Ishikawa (cell line): ENCODE measurements at regions not wholly inside any gene's neighbourhood (a gene's known extent, or its start where the extent isn't known, plus 50 kb on each side); places are given as distances from the start of the nearest gene placed in this dataset.

Experiments used
- CEBPB ChIP-seq: IDR thresholded peaks from 2 replicates; pipeline ENCODE4 v1.6.1; 2012
- EGR1 ChIP-seq: IDR thresholded peaks from 2 replicates; pipeline ENCODE4 v1.6.1; 2012
- FOXM1 ChIP-seq: IDR thresholded peaks from 2 replicates; pipeline ENCODE4 v1.6.1; 2012; ENCODE audit warnings: low read depth, borderline replicate concordance
- RAD21 ChIP-seq: IDR thresholded peaks from 2 replicates; pipeline ENCODE4 v1.6.1; 2012; ENCODE audit warnings: low read depth
- TAF1 ChIP-seq: IDR thresholded peaks from 2 replicates; pipeline ENCODE4 v1.6.1; 2012; ENCODE audit warnings: low read depth, mild to moderate bottlenecking
- TCF12 ChIP-seq: IDR thresholded peaks from 2 replicates; pipeline ENCODE4 v1.6.1; 2012; ENCODE audit warnings: low read depth
- TEAD4 ChIP-seq: IDR thresholded peaks from 2 replicates; pipeline ENCODE4 v1.6.1; 2012
- TF ChIP-seq, protein P1 (sequence below): IDR thresholded peaks from 2 replicates; pipeline ENCODE4 v1.6.1; 2012
- TF ChIP-seq, protein P2 (sequence below): IDR thresholded peaks from 2 replicates; pipeline ENCODE4 v1.6.1; 2012; ENCODE audit warnings: low read depth, mild to moderate bottlenecking

DNA sequence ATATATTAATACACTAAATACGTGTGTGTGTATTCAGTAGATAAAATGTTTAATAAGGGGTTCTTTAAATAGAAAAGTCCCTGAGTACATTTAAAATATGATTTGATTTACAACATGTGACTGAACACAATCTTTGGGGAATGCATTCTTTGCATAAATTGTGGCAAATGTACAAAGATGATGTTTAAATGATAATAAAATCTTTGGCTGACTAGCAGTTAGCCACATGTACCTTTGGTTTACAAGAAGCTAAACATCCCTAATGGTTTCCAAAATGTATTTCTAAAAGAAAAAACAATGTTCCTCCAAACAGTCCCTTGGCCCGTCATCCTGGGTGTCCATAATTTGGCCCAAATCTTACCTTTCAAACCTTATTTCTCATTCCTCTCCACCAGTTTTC lies 106.4 kb upstream of the MARK1 start:
- TF ChIP-seq, protein P1, sequence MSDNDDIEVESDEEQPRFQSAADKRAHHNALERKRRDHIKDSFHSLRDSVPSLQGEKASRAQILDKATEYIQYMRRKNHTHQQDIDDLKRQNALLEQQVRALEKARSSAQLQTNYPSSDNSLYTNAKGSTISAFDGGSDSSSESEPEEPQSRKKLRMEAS, result no peak
- TF ChIP-seq EGR1 (no peak), TAF1 (no peak), CEBPB (no peak), RAD21 (no peak), FOXM1 (no peak), TCF12 (no peak), TEAD4 (no peak)
- TF ChIP-seq, protein P2, sequence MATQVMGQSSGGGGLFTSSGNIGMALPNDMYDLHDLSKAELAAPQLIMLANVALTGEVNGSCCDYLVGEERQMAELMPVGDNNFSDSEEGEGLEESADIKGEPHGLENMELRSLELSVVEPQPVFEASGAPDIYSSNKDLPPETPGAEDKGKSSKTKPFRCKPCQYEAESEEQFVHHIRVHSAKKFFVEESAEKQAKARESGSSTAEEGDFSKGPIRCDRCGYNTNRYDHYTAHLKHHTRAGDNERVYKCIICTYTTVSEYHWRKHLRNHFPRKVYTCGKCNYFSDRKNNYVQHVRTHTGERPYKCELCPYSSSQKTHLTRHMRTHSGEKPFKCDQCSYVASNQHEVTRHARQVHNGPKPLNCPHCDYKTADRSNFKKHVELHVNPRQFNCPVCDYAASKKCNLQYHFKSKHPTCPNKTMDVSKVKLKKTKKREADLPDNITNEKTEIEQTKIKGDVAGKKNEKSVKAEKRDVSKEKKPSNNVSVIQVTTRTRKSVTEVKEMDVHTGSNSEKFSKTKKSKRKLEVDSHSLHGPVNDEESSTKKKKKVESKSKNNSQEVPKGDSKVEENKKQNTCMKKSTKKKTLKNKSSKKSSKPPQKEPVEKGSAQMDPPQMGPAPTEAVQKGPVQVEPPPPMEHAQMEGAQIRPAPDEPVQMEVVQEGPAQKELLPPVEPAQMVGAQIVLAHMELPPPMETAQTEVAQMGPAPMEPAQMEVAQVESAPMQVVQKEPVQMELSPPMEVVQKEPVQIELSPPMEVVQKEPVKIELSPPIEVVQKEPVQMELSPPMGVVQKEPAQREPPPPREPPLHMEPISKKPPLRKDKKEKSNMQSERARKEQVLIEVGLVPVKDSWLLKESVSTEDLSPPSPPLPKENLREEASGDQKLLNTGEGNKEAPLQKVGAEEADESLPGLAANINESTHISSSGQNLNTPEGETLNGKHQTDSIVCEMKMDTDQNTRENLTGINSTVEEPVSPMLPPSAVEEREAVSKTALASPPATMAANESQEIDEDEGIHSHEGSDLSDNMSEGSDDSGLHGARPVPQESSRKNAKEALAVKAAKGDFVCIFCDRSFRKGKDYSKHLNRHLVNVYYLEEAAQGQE, result no peak
